Glutamatergic neuron (in vitro differentiated cells): ENCODE measurements at regions not wholly inside any gene's neighbourhood (a gene's known extent, or its start where the extent isn't known, plus 50 kb on each side); places are given as distances from the start of the nearest gene placed in this dataset.

ENCODE experiments used
- DNase-seq: peaks from one replicate; pipeline ENCODE4 v3.0.0; 2022
- H3K27ac Mint-ChIP-seq: one replicate; pipeline ENCODE4 v1.8.0; 2020; ENCODE audit warnings: mild to moderate bottlenecking, mixed read lengths, inconsistent platforms; ENCODE audit not compliant: unreplicated experiment
- H3K27me3 Mint-ChIP-seq: one replicate; pipeline ENCODE4 v1.8.0; 2020; ENCODE audit warnings: mild to moderate bottlenecking, moderate library complexity, mixed read lengths, inconsistent platforms; ENCODE audit not compliant: unreplicated experiment
- H3K36me3 Mint-ChIP-seq: one replicate; pipeline ENCODE4 v1.8.0; 2020; ENCODE audit warnings: mild to moderate bottlenecking, mixed read lengths, inconsistent platforms; ENCODE audit not compliant: unreplicated experiment
- H3K4me1 Mint-ChIP-seq: one replicate; pipeline ENCODE4 v1.8.0; 2020; ENCODE audit warnings: mild to moderate bottlenecking, low read depth, mixed read lengths, inconsistent platforms; ENCODE audit not compliant: unreplicated experiment
- H3K4me3 Mint-ChIP-seq: one replicate; pipeline ENCODE4 v1.8.0; 2020; ENCODE audit warnings: mild to moderate bottlenecking, mixed read lengths, inconsistent platforms; ENCODE audit not compliant: unreplicated experiment
- H3K9me3 Mint-ChIP-seq: one replicate; pipeline ENCODE4 v1.8.0; 2020; ENCODE audit warnings: mild to moderate bottlenecking, moderate library complexity, mixed read lengths, inconsistent platforms; ENCODE audit not compliant: unreplicated experiment
- TF ChIP-seq, protein P1 (sequence below): fragments of 200-600 bp; sonication (generic); IDR thresholded peaks from one replicate; pipeline ENCODE4 v1.5.0; 2021; ENCODE audit not compliant: partially characterized antibody, unreplicated experiment

DNA sequence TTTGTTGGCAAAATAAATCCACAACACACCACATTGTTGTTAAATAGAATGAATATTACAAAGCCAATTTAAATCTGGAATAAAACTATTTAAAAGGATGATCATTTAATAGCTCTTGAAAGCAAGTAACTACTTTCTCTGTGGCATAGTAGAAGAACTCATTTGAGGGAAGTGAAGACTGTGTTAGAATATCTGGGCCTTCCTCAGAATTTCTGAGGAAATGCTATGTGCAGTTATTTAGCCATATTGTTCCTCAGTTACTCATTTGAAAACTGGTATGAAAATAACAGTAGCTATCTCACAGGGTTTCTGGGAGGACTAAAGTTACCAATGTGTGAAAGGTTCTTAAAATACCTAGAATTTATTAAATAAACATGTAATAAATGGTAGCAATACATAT, 595.8 kb downstream of the PSAT1 start:
- DNase-seq, result no peak
- TF ChIP-seq, protein P1, sequence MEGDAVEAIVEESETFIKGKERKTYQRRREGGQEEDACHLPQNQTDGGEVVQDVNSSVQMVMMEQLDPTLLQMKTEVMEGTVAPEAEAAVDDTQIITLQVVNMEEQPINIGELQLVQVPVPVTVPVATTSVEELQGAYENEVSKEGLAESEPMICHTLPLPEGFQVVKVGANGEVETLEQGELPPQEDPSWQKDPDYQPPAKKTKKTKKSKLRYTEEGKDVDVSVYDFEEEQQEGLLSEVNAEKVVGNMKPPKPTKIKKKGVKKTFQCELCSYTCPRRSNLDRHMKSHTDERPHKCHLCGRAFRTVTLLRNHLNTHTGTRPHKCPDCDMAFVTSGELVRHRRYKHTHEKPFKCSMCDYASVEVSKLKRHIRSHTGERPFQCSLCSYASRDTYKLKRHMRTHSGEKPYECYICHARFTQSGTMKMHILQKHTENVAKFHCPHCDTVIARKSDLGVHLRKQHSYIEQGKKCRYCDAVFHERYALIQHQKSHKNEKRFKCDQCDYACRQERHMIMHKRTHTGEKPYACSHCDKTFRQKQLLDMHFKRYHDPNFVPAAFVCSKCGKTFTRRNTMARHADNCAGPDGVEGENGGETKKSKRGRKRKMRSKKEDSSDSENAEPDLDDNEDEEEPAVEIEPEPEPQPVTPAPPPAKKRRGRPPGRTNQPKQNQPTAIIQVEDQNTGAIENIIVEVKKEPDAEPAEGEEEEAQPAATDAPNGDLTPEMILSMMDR, result no peak
- Mint-ChIP-seq H3K4me3 (no peak overlapping the region), H3K9me3 (no peaks in the 10 kb centered on the region), H3K4me1 (no peaks in the 10 kb centered on the region), H3K27ac (no peak overlapping the region), H3K36me3 (no peaks in the 10 kb centered on the region), H3K27me3 (no peaks in the 10 kb centered on the region)

DNA sequence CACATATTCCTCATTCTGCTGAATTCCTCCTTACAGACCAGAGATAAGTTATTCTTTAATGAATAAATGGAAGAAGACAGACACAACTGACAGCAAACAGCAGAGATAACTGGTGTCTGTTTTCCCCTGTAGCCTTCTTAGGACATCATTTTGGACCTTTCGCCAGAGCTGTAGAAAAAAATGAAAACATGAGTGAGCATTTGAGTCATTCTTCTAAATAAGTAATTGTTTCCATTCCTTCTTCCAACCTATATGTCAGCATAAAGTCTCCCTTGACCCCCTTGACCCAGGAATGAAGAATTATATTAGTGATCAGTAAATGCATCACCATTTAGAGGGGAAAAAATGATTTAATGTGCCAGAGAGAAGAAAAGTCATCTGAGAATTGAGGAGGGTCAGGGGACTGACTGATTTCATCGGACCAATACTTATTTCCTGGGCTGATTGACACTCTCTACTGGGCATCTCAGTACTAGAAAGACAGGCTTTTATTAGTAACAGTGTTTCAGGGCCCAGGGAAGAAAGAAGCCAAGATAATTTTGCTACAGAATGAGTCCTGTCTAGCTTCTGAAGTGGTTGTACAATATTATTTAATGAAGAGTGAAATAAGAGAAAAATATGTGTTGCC, 597.0 kb downstream of the PSAT1 start:
- TF ChIP-seq, protein P1, result no peak
- no peaks in the 10 kb centered on the region for H3K4me1 Mint-ChIP-seq
- H3K4me3 Mint-ChIP-seq, result no peak overlapping the region
- H3K9me3 Mint-ChIP-seq, result no peaks in the 10 kb centered on the region
- no peaks in the 10 kb centered on the region for H3K27me3 Mint-ChIP-seq
- H3K27ac Mint-ChIP-seq, result no peak overlapping the region
- H3K36me3 Mint-ChIP-seq, result no peaks in the 10 kb centered on the region
- DNase-seq, result no peak

DNA sequence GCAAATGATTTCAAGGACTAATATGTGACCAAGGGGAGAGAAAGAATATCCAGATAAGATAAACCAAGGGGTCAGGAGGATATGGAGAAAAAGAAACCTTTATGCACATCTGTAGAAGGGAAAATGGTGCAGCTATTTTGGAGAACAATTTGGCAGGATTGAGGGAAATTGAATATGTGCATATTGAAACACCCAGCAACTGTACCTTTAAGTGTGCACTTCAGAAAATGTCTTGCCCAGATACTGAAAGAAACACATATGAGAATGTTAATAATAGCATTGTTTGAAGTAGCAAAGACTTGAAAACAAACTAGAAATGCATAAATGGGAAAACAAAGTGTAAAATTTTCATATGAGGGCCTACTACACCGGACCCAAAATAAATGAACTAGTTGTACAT, 599.6 kb downstream of the PSAT1 start:
- TF ChIP-seq, protein P1, result no peak
- H3K4me1 Mint-ChIP-seq, result no peaks in the 10 kb centered on the region
- H3K4me3 Mint-ChIP-seq, result no peak overlapping the region
- no peak for DNase-seq
- H3K9me3 Mint-ChIP-seq, result peaks cover 2% of the 10 kb centered on the region
- no peaks in the 10 kb centered on the region for H3K27me3 Mint-ChIP-seq
- H3K27ac Mint-ChIP-seq, result no peak overlapping the region
- no peaks in the 10 kb centered on the region for H3K36me3 Mint-ChIP-seq

DNA sequence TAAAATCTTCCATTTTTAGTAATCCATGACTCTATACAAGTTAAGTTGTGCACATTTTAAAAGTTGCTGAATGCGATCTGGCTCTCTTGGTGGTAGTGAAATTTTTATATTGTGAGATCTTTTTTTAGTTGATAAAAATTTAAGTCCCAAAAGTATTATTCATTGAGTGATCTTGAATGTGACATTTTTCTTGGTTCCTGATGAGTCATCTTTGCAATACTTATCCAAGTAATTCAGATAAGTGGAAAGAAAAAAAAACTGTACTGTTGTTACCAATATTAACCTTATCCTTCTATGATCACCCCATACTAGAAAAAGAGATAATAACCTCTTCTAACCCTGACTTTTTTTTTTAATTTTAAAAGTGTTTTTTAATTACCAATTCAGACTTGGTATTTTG, 601.3 kb downstream of the PSAT1 start:
- Mint-ChIP-seq H3K9me3 (peaks cover 2% of the 10 kb centered on the region), H3K27ac (no peak overlapping the region), H3K4me3 (no peak overlapping the region), H3K36me3 (no peaks in the 10 kb centered on the region), H3K4me1 (no peaks in the 10 kb centered on the region), H3K27me3 (no peaks in the 10 kb centered on the region)
- no peak for DNase-seq
- TF ChIP-seq, protein P1, result no peak

DNA sequence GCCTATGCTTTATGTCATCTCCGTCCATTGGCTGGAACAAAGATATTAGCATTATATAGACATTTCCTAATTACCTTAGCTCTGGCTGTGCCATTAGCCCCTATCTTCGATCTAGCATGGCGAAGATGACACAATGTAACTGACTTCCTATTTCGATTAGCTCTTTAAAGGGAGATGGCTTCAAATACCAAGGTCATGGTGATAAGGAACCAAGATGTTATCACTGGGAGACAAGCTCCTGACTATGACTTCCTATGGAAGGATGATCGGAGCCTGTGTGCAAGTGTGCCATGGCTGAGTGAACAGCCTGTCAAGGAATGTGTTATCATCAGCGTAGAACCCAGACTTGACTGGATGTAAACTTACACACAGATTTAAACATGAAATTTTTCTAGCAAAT, 602.1 kb downstream of the PSAT1 start:
- Mint-ChIP-seq H3K9me3 (peaks cover 2% of the 10 kb centered on the region), H3K36me3 (no peaks in the 10 kb centered on the region), H3K27ac (no peak overlapping the region), H3K27me3 (no peaks in the 10 kb centered on the region), H3K4me1 (no peaks in the 10 kb centered on the region), H3K4me3 (no peak overlapping the region)
- no peak for DNase-seq
- TF ChIP-seq, protein P1, result no peak
